GM11168 (cell line): ENCODE measurements at regions not wholly inside any gene's neighbourhood (a gene's known extent, or its start where the extent isn't known, plus 50 kb on each side); places are given as distances from the start of the nearest gene placed in this dataset.
"Not testable (repeated sequence)": the region's sequence is repeated elsewhere in the genome, so short reads cannot be mapped to it uniquely, and the experiment has no call there.

ENCODE experiments used
- in situ Hi-C: fragments of 300-500 bp; cut with MboI; formaldehyde crosslinking; loops from one replicate; pipeline ENCODE4 v1.12.0; 2022; ENCODE audit warnings: low sequenced_read_pairs; ENCODE audit not compliant: unreplicated experiment

DNA sequence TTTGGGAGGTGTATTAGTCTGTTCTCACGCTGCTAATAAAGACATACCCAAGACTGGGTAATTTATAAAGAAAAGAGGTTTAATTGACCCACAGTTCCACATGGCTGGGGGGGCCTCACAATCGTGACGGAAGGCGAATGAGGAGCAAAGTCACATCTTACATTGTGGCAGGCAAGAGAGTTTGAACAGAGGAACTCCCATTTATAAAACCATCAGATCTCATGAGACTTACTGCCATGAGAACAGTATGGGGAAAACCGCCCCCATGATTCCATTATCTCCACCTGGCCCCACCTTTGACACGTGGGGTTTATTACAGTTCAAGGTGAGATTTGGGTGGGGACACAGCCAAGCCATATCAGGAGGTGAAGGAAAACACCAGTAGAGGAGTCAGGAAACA, 143.8 kb upstream of the MED14 start:
- in situ Hi-C loops = loop anchor here (25.0 kb wide), 1 partner anchor 233 kb away; no protein-coding TSS in a partner anchor

DNA sequence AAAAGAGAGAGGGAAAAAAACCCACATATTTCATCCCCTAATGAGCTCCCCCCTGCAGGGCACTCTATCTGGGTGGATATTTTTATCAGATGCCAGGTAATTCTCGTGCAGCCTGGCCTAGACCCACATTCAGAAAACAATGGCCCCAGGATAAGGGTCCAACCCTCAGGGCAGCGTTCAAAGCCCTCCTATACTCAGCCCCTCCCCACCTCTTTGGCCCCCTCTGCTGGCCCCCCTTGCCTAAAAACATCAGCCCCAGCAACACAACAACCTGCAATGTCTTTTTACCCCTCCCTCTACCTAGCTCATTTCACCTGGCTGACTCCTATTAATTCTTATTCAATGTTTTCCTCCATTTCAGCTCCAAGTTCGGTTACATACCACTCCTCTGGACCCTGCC, 145.4 kb upstream of the MED14 start:
- in situ Hi-C loops = loop anchor here (25.0 kb wide), 1 partner anchor 232 kb away; no protein-coding TSS in a partner anchor

DNA sequence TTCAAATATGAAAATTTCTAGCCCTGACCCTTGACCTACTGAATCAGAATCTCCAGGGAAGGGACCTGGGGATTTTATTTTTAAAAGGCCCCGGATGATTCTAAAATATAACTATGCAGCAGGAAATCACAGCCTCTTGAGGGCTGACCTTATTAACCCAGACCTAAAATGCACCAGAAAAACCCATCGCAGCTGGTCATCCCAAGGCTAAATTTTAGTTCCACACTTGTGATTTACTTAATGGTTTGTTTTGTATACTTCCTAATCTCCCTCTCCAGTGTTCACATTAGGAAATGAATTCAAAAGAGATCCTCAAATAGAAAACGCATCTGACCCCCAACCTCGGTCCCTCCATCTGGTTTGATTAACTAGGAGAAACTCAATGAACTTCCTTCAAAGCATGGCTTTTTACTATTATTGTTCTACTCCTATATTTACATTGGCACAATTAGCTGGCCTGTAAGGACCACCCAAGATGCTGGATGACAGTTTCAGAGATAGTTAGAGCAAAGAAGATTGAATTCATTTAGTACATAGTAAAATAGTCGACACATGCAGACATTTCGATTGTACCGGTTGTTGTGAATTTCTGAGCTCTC, 147.8 kb upstream of the MED14 start:
- in situ Hi-C loops = loop anchor here (25.0 kb wide), 1 partner anchor 229 kb away; no protein-coding TSS in a partner anchor

DNA sequence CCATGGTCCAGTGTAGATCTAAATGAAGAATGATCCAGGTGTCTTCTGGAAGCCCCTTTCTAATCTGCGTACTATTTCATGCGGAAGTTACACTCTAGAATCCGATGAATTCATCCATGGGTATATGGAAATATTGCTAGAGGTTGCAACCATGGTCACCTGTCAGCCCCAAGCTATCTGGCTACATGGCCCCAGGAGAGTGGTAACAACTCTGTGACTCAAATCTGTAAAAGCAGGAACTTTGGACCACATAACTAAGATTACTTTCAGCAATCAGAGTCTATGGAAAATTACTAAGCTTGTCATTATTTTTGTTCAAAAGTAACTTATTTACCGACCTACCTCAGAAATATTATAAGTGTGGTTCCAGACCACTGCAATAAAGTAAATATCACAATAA, 150.6 kb upstream of the MED14 start:
- in situ Hi-C loops = loop anchor here (25.0 kb wide), 1 partner anchor 226 kb away; no protein-coding TSS in a partner anchor

DNA sequence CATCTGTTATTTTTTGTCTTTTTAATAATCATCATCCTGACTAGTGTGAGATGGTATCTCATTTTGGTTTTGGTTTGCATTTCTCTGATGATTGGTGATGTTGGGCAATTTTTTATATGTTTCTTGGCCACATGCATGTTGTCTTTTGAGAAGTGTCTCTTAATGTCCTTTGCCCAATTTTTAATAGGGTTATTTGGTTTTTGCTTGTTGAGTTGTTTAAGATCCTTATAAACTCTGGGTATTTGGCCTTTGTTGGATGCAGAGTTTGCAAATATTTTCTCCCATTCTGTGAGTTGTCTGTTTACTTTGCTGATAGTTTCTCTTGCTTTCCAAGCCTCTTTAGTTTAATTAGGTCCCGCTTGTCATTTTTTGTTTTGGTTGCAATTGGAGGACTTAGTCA, 152.1 kb upstream of the MED14 start:
- in situ Hi-C loops = loop anchor here (25.0 kb wide), 1 partner anchor 225 kb away; no protein-coding TSS in a partner anchor

DNA sequence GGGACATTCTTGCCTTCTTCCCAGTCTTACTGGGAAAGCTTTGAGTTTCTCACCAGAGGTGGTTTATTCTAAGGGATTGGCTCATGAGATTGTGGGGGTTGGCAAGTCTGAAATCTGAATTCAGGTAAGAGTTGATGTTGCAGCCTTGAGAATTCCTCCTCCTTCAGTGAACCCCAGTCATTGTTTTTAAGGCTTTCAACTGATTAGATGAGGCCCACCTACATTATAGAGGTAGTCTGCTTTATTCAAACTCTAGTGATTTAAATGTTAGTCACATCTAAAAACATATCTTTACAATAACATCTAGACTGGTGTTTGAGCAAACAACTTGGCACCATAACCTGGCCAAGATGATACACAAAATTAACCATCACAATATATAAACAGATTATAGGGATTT, 156.5 kb upstream of the MED14 start:
- in situ Hi-C loops = loop anchor here (25.0 kb wide), 1 partner anchor 221 kb away; no protein-coding TSS in a partner anchor

DNA sequence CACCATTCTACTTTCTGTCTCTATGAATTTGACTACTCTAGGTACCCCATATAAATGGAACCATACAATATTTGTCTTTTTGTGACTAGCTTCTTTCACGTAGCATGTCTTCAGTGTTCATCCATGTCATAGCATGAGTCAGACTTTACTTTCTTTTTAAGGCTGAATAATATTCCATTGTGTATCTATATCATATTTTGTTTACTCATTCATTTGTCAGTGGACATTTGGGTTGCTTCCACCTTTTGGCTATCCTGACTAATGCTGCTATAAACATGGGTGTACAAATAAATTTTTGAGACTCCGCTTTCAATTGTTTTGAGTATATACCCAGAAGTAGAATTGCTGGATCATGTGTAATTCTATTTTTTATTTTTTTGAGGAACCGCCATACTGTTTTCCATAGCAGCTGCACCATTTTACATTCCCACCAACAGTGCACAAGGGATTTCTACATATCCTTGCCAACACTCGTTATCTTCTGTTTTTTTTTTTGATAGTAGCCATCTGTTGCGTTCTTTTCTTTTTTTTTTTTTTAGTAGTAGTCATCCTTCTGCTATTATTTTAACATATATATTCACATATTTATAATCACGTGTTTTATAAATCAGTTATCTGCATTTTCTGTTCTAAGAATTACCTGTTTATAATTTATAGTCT, 158.0 kb upstream of the MED14 start:
- in situ Hi-C loops = loop anchor here (25.0 kb wide), 1 partner anchor 219 kb away; no protein-coding TSS in a partner anchor

DNA sequence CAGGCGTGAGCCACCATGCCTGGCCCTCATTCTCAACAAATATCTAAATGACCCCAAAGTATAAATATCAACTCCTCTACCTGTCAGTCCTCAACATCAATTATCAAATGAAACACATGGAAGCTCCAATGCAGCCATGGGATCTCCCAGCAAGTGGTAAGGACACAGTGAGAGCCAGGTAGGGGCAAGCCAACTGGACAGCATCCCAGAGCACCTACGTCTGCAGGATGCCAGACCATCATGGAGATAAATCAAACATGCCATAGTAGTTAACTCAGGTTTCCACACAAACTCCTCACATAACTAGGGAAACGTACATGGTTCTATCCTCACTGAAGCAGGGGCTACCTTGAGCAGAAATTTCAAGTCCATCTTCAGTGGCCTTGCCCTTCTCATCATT, 159.9 kb upstream of the MED14 start:
- in situ Hi-C loops = loop anchor here (25.0 kb wide), 1 partner anchor 217 kb away; no protein-coding TSS in a partner anchor

DNA sequence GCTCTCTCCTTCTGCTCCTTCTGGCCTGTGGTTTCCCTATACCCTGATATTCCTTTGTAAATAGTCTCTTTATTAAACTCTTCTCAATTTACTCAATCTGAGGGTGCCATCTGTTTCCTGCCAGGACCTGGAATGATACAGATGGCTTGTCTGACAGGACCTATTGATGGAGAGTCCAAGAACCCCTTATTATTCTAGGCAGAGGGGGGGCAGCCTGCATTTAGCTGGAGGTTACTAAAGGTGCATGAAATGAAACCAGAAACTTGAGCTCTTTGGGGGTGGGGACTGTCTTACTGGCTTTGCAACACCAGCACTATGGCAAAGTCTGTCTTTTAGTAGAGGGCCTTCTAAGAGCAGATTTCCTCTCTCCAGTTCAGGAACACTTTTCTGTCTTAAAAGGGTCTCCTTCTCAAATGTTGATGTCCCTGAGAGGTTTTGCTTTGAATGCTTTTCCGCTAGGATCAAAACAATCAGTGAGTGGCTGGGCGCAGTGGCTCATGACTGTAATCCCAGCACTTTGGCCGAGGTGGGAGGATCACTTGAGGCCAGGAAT, 162.5 kb upstream of the MED14 start:
- in situ Hi-C loops = loop anchor here (25.0 kb wide), 1 partner anchor 215 kb away; no protein-coding TSS in a partner anchor

DNA sequence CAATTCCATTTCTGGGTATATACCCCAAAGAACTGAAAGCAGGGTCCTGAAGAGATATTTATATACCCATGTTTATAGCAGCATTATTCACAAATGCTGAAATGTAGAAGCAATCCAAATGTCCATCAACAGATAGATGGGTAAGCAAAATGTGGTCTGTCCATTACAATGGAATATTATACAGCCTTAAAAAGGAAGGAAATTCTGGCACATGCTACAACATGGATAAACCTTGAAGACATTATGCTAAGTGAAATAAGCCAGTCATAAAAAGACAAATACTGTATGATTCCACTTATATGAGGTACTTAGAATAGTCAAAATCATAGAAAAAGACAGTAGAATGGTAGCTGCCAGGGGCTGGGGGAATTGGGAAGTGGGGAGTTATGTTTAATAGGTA, 169.4 kb upstream of the MED14 start:
- in situ Hi-C loops = not testable (repeated sequence)

DNA sequence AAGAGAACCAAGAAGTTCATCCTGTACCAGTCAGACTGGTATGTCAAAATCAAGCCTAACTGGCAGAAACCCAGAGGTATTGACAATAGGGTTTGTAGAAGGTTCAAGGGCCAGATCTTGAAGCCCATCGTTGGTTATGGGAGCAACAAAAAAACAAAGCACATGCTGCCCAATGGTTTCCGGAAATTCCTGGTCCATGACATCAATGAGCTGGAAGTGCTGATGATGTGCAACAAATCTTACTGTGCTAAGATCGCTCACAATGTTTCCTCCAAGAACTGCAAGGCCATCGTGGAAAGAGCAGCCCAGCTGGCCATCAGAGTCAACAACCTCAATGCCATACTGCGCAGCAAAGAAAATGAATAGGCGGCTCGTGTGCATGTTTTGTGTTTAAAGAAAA, 172.7 kb upstream of the MED14 start:
- in situ Hi-C loops = no loop called here

DNA sequence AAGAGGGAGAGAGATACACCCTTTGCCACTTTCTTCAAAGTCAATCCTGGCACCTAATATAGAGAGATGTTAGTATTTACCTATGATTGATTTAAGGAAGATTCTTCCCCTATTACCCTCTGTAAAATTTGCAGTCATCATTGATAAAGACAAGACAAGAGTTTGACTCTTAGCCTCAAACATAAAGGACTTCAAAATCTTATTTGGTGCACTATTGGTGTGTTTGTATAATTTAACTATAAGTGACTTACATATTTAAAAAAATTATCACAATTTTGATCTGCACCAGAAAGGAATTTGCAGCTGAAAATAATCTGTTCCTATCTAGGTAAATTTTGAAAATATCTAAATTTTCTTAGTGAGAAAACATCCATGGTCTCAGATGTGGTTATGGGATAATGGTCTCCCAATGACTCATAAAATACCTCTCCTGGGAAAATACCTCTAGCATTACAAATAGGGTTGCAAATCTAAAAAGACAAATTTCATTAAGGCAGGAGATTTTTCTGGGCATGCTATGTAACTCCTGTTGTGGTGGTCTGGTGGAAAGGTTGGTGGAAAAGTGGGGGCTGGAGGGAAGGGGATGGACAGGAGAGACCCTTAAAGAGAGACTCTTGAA, 173.6 kb upstream of the MED14 start:
- in situ Hi-C loops = no loop called here

DNA sequence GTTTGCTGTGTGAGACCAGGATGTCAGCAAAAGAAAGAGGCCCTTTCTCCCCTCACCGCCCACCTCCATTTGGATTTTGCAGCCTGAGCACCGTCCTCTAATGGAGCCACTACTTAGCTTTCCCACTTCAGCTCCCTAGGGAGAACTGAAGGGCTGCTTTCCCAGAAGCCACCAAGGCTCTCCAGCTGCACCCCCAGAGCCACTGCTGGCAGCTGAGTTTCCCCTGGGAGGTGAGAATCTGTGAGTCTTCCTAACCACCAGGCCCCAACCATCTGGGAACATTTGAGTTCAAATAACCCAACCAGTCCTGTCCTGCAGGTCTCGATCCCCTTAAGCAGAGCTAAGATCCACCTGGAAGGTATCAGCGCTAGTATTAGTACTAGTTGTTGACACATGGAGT, 173.1 kb upstream of the USP9X start:
- in situ Hi-C loops = no loop called here

DNA sequence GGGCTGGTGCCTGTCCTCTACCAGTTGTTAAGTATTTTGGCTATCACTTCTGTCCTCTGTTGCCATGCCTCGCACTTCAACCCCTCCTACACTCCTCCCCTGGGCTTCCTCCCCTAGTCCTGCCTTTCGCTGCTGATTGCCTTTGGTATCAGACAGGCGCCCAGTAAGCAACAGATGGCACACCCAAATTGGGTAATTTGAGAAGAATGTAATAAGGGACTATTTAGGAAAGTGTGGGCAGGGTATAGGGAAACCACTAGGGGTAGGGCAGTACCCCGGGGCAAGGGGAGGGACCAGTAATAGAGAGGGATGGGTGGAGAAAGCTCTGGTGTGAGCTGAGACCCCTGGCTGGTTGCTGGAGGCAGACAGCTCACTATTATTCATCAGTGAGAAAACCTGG, 172.7 kb upstream of the USP9X start:
- in situ Hi-C loops = no loop called here

DNA sequence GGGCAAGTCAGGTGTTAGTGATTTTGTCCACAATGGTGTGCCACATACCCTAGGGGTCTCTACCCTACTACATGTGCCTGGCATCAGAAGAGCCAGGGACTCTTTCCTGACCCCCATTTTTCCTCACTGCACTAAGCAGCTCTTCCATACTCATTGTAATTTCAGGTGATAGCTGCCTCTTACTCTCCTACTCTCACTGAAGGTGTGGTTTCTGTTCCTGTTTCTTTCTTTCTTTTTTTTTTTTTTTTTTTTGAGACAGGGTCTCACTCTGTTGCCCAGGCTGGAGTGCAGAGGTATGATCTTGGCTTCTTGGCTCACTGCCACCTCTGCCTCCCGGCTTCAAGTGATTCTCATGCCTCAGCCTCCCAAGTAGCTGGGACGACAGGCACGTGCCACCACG, 164.9 kb upstream of the USP9X start:
- in situ Hi-C loops = no loop called here

DNA sequence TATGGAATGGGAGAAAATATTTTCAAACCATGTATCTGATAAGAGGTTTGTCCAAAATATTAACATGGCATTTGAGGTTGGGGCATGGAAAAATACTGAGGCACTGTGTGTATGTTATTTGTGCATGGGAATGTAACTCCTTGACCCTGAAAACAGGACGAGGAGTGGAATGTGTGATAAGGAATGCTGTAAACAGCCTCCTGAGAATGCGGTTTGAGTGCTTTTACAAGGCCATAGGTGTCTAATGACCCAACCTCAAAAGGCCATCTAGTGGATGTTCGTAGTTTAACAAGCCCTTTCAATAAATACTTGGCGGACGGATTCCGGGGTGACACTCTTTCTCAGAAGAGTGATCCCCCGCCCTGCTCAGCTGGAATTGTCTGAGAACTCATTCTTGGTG, 162.9 kb upstream of the USP9X start:
- in situ Hi-C loops = no loop called here

DNA sequence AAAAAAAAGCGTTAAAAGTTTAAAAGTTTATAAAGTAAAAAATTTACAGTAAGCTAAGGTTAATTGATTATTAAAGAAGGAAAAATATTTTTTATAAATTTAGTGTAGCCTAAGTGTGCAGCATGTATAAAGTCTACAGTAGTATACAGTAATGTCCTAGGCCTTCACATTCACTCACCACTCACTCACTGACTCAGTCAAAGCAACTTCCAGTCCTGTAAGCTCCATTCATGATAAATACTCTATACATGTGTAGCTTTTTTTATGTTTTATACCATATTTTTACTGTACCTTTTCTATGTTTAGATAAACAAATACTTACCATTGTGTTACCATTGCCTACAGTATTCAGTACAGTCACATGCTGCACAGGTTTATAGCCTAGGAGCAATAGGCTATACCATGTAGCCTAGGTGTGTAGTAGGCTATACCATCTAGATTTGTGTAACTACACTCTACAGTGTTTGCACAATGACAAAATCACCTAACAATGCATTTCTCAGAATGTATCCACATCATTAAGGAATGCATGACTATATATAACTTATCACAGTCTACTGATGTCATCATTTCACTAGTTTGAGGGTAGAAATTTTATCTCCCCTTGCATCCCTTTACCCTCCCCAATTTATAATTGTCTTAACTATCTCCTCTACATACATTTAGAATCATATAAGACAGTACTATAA, 158.4 kb upstream of the USP9X start:
- in situ Hi-C loops = not testable (repeated sequence)

DNA sequence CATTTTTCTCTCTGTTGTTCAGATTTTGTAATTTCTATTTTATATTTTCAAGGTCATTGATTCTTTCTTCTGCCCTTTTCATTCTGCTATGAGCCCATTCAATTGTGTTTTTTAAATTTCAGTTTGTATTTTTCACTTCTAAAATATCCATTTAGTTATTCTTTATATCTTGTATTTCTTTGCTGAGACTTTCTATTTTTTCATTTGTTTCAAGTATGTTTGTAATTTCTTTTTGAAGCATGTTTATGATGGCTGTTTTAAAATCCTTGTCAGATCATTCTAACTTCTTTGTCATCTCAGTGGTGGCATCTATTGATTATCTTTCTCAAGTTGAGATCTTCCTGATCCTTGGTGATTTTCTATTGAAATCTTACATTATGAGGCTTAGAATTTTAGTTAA, 157.2 kb upstream of the USP9X start:
- in situ Hi-C loops = no loop called here

DNA sequence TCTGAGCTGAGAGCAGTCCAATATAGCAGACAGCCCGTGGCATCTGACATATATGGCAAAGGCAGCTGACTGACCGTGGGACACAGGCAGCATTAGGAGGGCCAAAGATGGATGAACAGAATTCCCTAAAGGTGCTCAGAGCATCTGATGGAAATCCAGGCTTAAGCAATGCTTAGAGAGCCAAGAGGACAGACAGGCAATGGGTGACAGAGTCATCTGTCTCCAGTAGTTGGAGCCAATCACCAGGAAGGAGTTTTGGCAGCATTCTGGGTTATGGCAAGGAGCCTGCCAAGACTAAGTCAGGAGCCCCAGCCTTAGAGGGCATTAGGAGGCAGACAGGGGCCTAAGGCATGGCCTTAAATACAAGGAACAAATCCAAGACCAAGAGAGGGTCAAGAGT, 153.3 kb upstream of the USP9X start:
- in situ Hi-C loops = no loop called here

DNA sequence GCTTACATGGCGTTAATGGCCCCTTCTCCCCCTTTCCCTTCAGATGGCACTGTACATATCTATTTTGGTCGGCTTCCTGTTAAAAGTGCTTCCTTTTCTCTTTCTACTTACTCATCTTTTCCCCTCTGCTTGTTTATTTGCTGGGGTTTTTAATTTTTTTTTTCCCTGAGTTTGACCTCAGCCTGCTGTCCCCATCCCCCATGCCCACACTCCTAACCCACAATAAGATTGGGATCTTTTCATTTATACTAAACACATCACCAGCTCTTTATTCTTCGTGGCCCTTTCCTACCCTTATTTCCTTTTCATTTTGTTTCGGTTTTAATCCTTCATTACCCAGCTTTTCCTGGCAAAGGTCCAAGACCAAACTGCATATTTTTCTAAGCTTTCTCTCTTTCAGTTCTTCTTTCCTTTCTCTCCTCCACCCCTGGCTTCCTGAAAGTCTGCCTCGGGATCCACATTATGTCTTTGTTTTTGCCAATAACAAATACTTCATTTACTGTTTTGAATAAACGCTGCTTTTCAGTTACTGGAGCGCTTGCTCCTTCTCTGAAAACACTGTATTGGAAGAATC, 152.0 kb upstream of the USP9X start:
- in situ Hi-C loops = no loop called here
